ENCODE measurements at regions not wholly inside any gene's neighbourhood (a gene's known extent, or its start where the extent isn't known, plus 50 kb on each side); places are given as distances from the start of the nearest gene placed in this dataset.

DNA sequence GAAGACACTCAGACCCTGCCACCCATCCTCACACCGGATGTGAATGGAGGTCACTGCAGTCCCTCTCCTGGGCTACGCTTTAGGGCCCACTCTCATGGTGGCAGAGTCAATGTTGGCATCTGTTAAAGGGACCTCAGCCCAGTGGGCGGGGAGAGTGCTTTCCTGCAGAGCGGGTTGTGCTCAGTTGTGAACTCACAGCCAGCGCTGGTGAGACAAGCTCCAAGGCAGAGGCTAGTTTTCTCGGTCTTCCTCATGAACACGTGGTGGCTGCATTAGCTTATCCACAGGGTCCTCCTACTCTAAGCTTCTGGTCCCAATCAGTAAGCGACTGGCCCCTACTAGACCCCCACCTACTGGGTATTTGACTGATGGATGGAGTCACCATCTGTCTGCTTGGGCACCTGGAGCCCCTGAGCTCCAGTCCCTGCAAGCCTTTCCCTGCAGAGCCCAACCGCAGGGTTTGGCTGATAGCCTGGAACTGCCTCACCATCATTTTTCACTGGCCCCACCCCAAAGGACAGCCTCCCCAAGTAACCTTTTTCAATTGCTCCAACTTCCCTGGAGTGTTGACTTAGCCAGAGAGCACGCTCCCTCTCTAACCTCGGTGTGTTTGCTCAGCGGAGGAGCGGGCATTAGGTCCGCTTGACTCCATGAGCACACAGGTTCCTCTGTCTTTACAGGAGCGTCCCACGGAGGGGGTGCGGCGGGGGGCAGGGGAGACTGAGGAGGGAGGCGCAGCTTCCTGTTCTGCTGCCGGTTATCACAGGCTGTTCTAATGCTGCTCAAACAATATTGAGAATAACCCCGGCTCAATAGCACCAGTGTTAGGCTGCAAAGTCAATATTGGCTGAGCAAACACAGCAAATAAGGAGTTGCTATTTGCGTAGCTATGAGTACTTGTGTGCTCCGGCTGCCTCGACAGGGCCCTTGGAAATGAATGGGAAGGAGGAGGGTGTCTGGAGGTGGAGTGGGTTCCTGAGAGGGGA lies 141.7 kb downstream of the RPLP1 start:
- Mint-ChIP-seq H3K36me3 (ENCODE audit: unreplicated experiment) (peaks cover 12% of the 10 kb centered on the region), H3K27ac (ENCODE audit: unreplicated experiment) (no peak overlapping the region), H3K9me3 (ENCODE audit: unreplicated experiment) (peaks cover 2% of the 10 kb centered on the region), H3K4me1 (ENCODE audit: low read depth, unreplicated experiment) (no peaks in the 10 kb centered on the region), H3K27me3 (ENCODE audit: unreplicated experiment) (peaks cover 13% of the 10 kb centered on the region), H3K4me3 (ENCODE audit: unreplicated experiment) (no peak overlapping the region)
- DNase-seq: no peak
- TF ChIP-seq, protein P1, sequence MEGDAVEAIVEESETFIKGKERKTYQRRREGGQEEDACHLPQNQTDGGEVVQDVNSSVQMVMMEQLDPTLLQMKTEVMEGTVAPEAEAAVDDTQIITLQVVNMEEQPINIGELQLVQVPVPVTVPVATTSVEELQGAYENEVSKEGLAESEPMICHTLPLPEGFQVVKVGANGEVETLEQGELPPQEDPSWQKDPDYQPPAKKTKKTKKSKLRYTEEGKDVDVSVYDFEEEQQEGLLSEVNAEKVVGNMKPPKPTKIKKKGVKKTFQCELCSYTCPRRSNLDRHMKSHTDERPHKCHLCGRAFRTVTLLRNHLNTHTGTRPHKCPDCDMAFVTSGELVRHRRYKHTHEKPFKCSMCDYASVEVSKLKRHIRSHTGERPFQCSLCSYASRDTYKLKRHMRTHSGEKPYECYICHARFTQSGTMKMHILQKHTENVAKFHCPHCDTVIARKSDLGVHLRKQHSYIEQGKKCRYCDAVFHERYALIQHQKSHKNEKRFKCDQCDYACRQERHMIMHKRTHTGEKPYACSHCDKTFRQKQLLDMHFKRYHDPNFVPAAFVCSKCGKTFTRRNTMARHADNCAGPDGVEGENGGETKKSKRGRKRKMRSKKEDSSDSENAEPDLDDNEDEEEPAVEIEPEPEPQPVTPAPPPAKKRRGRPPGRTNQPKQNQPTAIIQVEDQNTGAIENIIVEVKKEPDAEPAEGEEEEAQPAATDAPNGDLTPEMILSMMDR (IDR thresholded peaks at IDR 0.05; ENCODE audit: partially characterized antibody, unreplicated experiment): no peak

DNA sequence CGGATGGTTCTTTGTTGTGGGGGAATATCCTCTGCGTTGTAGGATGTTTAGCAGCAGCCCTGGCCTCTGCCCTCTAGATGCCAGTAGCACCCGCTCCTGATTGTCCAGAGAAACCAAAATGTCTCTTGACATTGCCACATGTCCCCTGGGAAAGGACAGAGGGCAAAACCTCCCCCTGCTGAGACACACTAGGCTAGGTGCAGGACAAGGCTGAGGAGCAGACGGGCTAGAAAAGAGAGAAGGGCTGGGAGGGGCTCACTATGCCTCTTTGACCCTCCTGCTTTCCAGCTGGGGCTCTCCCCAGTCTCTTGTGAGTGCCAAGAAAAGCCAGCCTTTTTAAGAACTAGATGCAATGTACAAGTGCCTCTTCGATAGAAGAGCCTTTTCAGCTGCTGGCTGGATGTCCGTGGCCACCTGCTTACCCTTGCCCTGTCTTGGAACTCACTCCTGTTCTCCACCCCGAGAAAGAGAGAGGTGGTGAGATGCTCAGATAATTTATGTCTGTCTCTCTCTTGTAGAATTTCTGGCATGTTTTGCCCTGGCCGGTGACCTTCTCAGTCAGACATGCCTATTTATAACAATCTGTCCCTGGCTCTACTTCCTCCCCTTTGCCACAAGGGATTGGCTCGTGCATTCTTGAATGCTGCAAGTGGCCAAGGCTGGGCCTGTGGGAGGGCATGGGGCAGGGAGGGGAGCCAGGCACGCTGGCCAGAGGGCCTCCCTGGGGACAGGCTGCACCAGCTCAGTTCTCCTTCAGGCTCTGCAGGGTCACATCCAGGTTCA lies 142.6 kb downstream of the RPLP1 start:
- H3K4me3 Mint-ChIP-seq (ENCODE audit: unreplicated experiment): no peak overlapping the region
- no peak for DNase-seq
- H3K27ac Mint-ChIP-seq (ENCODE audit: unreplicated experiment): no peak overlapping the region
- no peaks in the 10 kb centered on the region for H3K4me1 Mint-ChIP-seq (ENCODE audit: low read depth, unreplicated experiment)
- peaks cover 11% of the 10 kb centered on the region for H3K36me3 Mint-ChIP-seq (ENCODE audit: unreplicated experiment)
- TF ChIP-seq, protein P1 (IDR thresholded peaks at IDR 0.05; ENCODE audit: partially characterized antibody, unreplicated experiment): no peak
- peaks cover 3% of the 10 kb centered on the region for H3K9me3 Mint-ChIP-seq (ENCODE audit: unreplicated experiment)
- peaks cover 15% of the 10 kb centered on the region for H3K27me3 Mint-ChIP-seq (ENCODE audit: unreplicated experiment)

DNA sequence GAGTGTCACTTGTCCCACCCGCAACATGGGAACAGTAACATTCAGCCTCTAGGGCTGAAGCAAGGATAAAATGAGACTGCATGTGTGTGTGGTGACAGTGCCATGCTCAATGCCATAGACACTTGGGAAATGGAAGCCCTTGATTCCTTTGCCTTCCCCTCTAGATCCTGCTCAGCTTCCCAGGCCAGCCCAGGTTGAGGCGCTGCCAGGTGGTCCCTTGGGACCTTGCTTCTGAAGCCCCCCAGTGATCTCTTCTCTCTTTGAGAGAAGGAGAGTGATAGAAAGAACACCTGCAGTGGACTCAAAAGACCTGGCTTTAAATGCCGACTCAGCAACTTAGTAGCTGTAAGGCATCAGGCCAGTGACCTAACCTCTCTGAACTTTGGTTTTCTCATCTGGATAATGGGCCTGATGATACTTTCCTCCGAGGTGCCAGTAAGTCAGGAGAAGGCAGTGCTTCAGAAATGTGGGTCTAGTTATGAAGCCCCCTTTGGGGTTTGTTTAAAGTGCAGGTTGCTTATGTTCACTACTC lies 144.5 kb downstream of the RPLP1 start:
- TF ChIP-seq, protein P1 (IDR thresholded peaks at IDR 0.05; ENCODE audit: partially characterized antibody, unreplicated experiment): no peak
- peaks cover 3% of the 10 kb centered on the region for H3K9me3 Mint-ChIP-seq (ENCODE audit: unreplicated experiment)
- H3K27me3 Mint-ChIP-seq (ENCODE audit: unreplicated experiment): peaks cover 14% of the 10 kb centered on the region
- DNase-seq: no peak
- no peak overlapping the region for H3K27ac Mint-ChIP-seq (ENCODE audit: unreplicated experiment)
- peaks cover 9% of the 10 kb centered on the region for H3K36me3 Mint-ChIP-seq (ENCODE audit: unreplicated experiment)
- no peaks in the 10 kb centered on the region for H3K4me1 Mint-ChIP-seq (ENCODE audit: low read depth, unreplicated experiment)
- no peak overlapping the region for H3K4me3 Mint-ChIP-seq (ENCODE audit: unreplicated experiment)

DNA sequence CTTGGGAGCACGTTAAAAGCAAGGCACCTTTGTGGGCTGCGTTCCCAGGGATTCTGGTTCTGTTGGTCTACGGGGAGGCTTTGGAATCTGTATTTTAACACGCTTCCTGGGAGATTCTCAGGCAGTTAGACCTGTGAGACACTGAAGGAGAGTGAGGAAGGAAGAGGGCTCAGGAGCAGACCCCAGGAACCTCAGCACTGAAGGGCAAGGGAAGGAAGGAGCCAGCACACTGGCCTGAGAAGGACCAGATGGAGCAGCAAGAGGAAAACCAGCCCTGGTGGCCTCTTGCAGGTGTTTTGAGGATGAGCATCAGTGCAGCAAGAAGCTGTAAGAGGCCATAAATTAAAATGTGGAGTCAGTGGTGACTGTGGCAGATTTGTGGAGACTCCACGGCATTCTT lies 146.7 kb downstream of the RPLP1 start:
- H3K4me1 Mint-ChIP-seq (ENCODE audit: low read depth, unreplicated experiment): no peaks in the 10 kb centered on the region
- TF ChIP-seq, protein P1 (IDR thresholded peaks at IDR 0.05; ENCODE audit: partially characterized antibody, unreplicated experiment): no peak
- peaks cover 1% of the 10 kb centered on the region for H3K9me3 Mint-ChIP-seq (ENCODE audit: unreplicated experiment)
- peaks cover 9% of the 10 kb centered on the region for H3K36me3 Mint-ChIP-seq (ENCODE audit: unreplicated experiment)
- no peak overlapping the region for H3K4me3 Mint-ChIP-seq (ENCODE audit: unreplicated experiment)
- H3K27me3 Mint-ChIP-seq (ENCODE audit: unreplicated experiment): peaks cover 17% of the 10 kb centered on the region
- H3K27ac Mint-ChIP-seq (ENCODE audit: unreplicated experiment): no peak overlapping the region
- no peak for DNase-seq

Data from glutamatergic neuron (in vitro differentiated cells).